WTC11 (cell line): ENCODE measurements at regions not wholly inside any gene's neighbourhood (a gene's known extent, or its start where the extent isn't known, plus 50 kb on each side); places are given as distances from the start of the nearest gene placed in this dataset.

Experiments used
- ATAC-seq: fragments of 200-7000 bp; cut with Tn5 transposase; 2 replicates; pipeline ENCODE4 v1.10.0; 2021; ENCODE audit warnings: mild to moderate bottlenecking, moderate library complexity
- CTCF ChIA-PET: fragments of 300-600 bp; sonication (Branson Sonifier 250); formaldehyde crosslinking; loops from one replicate; lab custom pipeline; 2021; ENCODE audit warnings: antibody characterized with exemption; lab: Charles Lee
- POLR2A ChIA-PET: fragments of 350-600 bp; sonication (Branson Sonifier 250); formaldehyde crosslinking; loops from one replicate; lab custom pipeline; 2021; ENCODE audit warnings: antibody characterized with exemption; lab: Charles Lee
- DNase-seq: peaks from one replicate; pipeline ENCODE4 v3.0.0; 2021; ENCODE audit warnings: low spot score
- H3K27ac Mint-ChIP-seq: 2 replicates; pipeline ENCODE4 v1.8.0; 2021; ENCODE audit warnings: mixed read lengths
- H3K27me3 Mint-ChIP-seq: 2 replicates; pipeline ENCODE4 v1.8.0; 2021; ENCODE audit warnings: low read depth, mild to moderate bottlenecking, moderate library complexity, mixed read lengths
- H3K36me3 Mint-ChIP-seq: 2 replicates; pipeline ENCODE4 v1.8.0; 2021; ENCODE audit warnings: mixed read lengths
- H3K4me1 Mint-ChIP-seq: 2 replicates; pipeline ENCODE4 v1.8.0; 2022; ENCODE audit warnings: mixed read lengths
- H3K4me3 Mint-ChIP-seq: 2 replicates; pipeline ENCODE4 v1.8.0; 2021; ENCODE audit warnings: mild to moderate bottlenecking, moderate library complexity, mixed read lengths
- H3K9me3 Mint-ChIP-seq: 2 replicates; pipeline ENCODE4 v1.8.0; 2021; ENCODE audit warnings: mixed read lengths
- EMX1 ChIP-seq: fragments of 250-450 bp; sonication (Bioruptor Pico); IDR thresholded peaks from 2 replicates; pipeline ENCODE4 v1.8.0; 2021; ENCODE audit warnings: mild to moderate bottlenecking
- MYBL2 ChIP-seq: sonication (generic); formaldehyde crosslinking; IDR thresholded peaks from 2 replicates; pipeline ENCODE4 v1.8.1; 2023; ENCODE audit warnings: mild to moderate bottlenecking, moderate library complexity, missing genetic modification reagents
- NR3C1 ChIP-seq: sonication (generic); formaldehyde crosslinking; conservative IDR thresholded peaks from 2 replicates; pipeline ENCODE4 v1.8.1; 2023; ENCODE audit warnings: low read depth, mild to moderate bottlenecking, missing genetic modification reagents
- SOX15 ChIP-seq: fragments of 250-450 bp; sonication (Bioruptor Pico); IDR thresholded peaks from 2 replicates; pipeline ENCODE4 v1.9.0; 2021; ENCODE audit warnings: mild to moderate bottlenecking
- SP1 ChIP-seq: sonication (generic); formaldehyde crosslinking; conservative IDR thresholded peaks from 2 replicates; pipeline ENCODE4 v1.8.1; 2022; ENCODE audit warnings: missing genetic modification reagents
- TEAD4 ChIP-seq: sonication (generic); formaldehyde crosslinking; IDR thresholded peaks from 2 replicates; pipeline ENCODE4 v1.8.0; 2022; ENCODE audit warnings: mild to moderate bottlenecking, missing genetic modification reagents
- TP53 ChIP-seq: sonication (generic); formaldehyde crosslinking; IDR thresholded peaks from 2 replicates; pipeline ENCODE4 v1.8.1; 2023; ENCODE audit warnings: mild to moderate bottlenecking, missing genetic modification reagents
- TF ChIP-seq, protein P1 (sequence below): fragments of 250-450 bp; sonication (Bioruptor Pico); IDR thresholded peaks from 2 replicates; pipeline ENCODE4 v2.1.2; 2022; ENCODE audit warnings: mild to moderate bottlenecking, moderate library complexity
- TF ChIP-seq, protein P2 (sequence below): sonication (generic); formaldehyde crosslinking; IDR thresholded peaks from 2 replicates; pipeline ENCODE4 v1.8.0; 2023; ENCODE audit warnings: missing genetic modification reagents
- TF ChIP-seq, protein P3 (sequence below): fragments of 250-450 bp; sonication (Bioruptor Pico); IDR thresholded peaks from 2 replicates; pipeline ENCODE4 v1.9.0; 2021; ENCODE audit warnings: mild to moderate bottlenecking
- TF ChIP-seq, protein P4 (sequence below): sonication (generic); formaldehyde crosslinking; IDR thresholded peaks from 2 replicates; pipeline ENCODE4 v1.8.1; 2023; ENCODE audit warnings: mild to moderate bottlenecking, missing genetic modification reagents
- TF ChIP-seq, protein P5 (sequence below): sonication (generic); formaldehyde crosslinking; IDR thresholded peaks from 2 replicates; pipeline ENCODE4 v1.8.1; 2022; ENCODE audit warnings: mild to moderate bottlenecking, missing genetic modification reagents, moderate library complexity, borderline replicate concordance
- TF ChIP-seq, protein P6 (sequence below): fragments of 250-450 bp; sonication (Bioruptor Pico); conservative IDR thresholded peaks from 2 replicates; pipeline ENCODE4 v1.9.0; 2021; ENCODE audit warnings: mild to moderate bottlenecking

DNA sequence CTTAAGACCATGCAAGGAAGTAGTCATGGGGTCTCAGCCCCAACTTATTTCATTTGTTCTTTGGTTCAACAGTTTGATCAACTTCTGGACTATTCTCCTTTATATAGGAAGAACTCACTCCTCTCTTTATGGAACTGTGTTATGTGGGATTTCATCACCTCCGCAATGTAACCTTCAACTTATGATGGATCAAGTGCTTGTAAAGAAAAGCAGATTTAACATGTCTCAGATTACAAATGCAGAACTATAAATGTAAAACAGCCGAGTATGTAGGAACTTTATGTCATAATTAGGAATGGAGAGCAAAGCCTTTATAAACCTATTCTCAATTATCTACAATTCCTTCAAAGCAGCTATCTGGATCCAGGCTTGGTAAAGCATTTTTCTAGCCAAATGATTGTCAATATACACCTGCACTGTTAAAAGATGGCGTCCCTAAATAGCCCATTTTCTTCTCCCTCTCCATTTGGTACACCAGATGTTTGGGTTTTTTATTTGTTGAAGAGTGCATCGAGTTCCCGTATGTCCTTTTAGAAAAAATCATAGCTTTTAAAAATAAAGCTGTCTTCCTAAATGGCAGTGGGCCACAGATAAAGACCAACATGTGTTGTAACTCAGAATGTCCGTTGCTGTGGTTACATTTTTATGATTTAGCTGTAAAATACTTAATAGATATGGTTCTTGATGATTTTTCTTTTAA is 985.1 kb upstream of the SLC35B3 start:
- Mint-ChIP-seq H3K27me3 (no peaks in the 10 kb centered on the region), H3K4me3 (no peak overlapping the region), H3K27ac (no peak overlapping the region), H3K36me3 (no peaks in the 10 kb centered on the region), H3K9me3 (peaks cover 8% of the 10 kb centered on the region; the same call in 1 of the 2 replicates), H3K4me1 (peaks cover 11% of the 10 kb centered on the region)
- POLR2A ChIA-PET = no interaction called here
- ATAC-seq = no peak
- TF ChIP-seq SOX15 = no peak
- CTCF ChIA-PET = no interaction called here
- DNase-seq = no peak

DNA sequence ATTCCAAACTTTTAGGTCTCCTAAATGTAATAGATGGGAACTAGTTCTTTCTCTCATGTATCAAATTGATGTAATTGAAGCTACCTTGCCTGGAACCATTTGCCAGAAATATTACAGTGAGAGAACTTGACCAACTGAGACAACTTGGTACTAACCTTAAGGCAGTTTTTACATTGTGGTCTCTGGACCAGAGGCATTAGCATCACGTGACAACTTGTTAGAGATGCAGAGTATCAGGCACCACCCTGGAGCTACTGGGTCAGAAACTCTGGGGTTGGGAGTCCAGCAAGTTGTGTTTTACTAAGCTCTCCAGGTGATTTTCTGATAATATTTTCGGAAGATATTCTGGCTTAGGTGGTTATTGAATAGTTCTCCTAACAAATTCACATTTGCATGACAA is 982.1 kb upstream of the SLC35B3 start:
- CTCF ChIA-PET = interaction anchor here (1.4 kb wide), 1 partner anchor 166 kb away, joined by 5 read pairs; no protein-coding TSS in a partner anchor
- POLR2A ChIA-PET = interaction anchor here (0.6 kb wide), 1 partner anchor 721 kb away, joined by 6 read pairs; no protein-coding TSS in a partner anchor
- Mint-ChIP-seq H3K27me3 (no peaks in the 10 kb centered on the region), H3K36me3 (no peaks in the 10 kb centered on the region), H3K27ac (no peak overlapping the region), H3K4me3 (no peak overlapping the region), H3K9me3 (peaks cover 14% of the 10 kb centered on the region; the same call in 1 of the 2 replicates), H3K4me1 (0 out of 2 replicates have a peak, but pooled peaks cover 2% of the 10 kb centered on the region)
- ATAC-seq (no peak), DNase-seq (no peak)
- TF ChIP-seq, protein P1, sequence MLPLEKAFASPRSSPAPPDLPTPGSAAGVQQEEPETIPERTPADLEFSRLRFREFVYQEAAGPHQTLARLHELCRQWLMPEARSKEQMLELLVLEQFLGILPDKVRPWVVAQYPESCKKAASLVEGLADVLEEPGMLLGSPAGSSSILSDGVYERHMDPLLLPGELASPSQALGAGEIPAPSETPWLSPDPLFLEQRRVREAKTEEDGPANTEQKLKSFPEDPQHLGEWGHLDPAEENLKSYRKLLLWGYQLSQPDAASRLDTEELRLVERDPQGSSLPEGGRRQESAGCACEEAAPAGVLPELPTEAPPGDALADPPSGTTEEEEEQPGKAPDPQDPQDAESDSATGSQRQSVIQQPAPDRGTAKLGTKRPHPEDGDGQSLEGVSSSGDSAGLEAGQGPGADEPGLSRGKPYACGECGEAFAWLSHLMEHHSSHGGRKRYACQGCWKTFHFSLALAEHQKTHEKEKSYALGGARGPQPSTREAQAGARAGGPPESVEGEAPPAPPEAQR = no peak
- TF ChIP-seq SOX15 = no peak
- no peak for TF ChIP-seq MYBL2 (CRISPR knock-in tag)
- no peak for TF ChIP-seq NR3C1 (CRISPR knock-in tag)
- TF ChIP-seq, protein P2, sequence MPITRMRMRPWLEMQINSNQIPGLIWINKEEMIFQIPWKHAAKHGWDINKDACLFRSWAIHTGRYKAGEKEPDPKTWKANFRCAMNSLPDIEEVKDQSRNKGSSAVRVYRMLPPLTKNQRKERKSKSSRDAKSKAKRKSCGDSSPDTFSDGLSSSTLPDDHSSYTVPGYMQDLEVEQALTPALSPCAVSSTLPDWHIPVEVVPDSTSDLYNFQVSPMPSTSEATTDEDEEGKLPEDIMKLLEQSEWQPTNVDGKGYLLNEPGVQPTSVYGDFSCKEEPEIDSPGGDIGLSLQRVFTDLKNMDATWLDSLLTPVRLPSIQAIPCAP (CRISPR knock-in tag) = no peak
- no peak for TF ChIP-seq SP1 (CRISPR knock-in tag)
- TF ChIP-seq EMX1 (CRISPR knock-in tag) = no peak
- TF ChIP-seq, protein P3, sequence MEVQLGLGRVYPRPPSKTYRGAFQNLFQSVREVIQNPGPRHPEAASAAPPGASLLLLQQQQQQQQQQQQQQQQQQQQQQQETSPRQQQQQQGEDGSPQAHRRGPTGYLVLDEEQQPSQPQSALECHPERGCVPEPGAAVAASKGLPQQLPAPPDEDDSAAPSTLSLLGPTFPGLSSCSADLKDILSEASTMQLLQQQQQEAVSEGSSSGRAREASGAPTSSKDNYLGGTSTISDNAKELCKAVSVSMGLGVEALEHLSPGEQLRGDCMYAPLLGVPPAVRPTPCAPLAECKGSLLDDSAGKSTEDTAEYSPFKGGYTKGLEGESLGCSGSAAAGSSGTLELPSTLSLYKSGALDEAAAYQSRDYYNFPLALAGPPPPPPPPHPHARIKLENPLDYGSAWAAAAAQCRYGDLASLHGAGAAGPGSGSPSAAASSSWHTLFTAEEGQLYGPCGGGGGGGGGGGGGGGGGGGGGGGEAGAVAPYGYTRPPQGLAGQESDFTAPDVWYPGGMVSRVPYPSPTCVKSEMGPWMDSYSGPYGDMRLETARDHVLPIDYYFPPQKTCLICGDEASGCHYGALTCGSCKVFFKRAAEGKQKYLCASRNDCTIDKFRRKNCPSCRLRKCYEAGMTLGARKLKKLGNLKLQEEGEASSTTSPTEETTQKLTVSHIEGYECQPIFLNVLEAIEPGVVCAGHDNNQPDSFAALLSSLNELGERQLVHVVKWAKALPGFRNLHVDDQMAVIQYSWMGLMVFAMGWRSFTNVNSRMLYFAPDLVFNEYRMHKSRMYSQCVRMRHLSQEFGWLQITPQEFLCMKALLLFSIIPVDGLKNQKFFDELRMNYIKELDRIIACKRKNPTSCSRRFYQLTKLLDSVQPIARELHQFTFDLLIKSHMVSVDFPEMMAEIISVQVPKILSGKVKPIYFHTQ (CRISPR knock-in tag) = no peak
- TF ChIP-seq TEAD4 (CRISPR knock-in tag) = no peak
- no peak for TF ChIP-seq TP53 (CRISPR knock-in tag)
- TF ChIP-seq, protein P4, sequence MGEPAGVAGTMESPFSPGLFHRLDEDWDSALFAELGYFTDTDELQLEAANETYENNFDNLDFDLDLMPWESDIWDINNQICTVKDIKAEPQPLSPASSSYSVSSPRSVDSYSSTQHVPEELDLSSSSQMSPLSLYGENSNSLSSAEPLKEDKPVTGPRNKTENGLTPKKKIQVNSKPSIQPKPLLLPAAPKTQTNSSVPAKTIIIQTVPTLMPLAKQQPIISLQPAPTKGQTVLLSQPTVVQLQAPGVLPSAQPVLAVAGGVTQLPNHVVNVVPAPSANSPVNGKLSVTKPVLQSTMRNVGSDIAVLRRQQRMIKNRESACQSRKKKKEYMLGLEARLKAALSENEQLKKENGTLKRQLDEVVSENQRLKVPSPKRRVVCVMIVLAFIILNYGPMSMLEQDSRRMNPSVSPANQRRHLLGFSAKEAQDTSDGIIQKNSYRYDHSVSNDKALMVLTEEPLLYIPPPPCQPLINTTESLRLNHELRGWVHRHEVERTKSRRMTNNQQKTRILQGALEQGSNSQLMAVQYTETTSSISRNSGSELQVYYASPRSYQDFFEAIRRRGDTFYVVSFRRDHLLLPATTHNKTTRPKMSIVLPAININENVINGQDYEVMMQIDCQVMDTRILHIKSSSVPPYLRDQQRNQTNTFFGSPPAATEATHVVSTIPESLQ (CRISPR knock-in tag) = no peak
- TF ChIP-seq, protein P5, sequence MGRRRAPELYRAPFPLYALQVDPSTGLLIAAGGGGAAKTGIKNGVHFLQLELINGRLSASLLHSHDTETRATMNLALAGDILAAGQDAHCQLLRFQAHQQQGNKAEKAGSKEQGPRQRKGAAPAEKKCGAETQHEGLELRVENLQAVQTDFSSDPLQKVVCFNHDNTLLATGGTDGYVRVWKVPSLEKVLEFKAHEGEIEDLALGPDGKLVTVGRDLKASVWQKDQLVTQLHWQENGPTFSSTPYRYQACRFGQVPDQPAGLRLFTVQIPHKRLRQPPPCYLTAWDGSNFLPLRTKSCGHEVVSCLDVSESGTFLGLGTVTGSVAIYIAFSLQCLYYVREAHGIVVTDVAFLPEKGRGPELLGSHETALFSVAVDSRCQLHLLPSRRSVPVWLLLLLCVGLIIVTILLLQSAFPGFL (CRISPR knock-in tag) = no peak
- TF ChIP-seq, protein P6, sequence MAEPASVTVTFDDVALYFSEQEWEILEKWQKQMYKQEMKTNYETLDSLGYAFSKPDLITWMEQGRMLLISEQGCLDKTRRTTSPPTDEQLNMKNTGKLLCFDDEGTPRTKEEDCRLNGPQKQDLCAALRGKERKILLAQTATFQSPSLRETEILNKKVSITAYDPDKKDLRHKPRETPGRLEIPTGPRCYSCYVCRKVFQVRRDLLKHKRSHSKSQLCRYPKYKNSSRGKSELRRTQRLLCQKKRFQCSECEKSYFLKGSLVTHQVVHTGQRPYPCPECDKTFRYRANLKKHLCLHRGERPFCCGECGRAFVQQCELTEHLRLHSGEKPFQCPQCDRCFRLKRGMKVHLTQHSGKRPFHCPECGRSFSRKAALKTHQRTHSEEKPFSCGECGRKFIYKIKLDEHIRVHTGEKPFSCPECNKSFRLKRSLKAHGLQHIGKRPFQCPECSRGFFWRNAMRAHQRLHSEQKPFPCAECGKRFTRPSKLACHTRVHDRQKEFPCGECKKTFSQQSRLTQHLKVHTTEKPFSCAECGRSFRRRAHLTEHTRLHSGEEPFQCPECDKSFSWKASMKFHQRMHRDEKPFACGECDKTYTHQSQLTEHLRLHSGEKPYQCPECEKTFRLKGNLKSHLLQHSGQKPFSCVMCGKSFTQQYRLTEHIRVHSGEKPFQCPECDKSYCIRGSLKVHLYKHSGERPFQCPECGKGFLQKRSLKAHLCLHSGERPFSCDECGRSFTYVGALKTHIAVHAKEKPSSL = no peak
